Panc1 (cell line): ENCODE measurements at regions not wholly inside any gene's neighbourhood (a gene's known extent, or its start where the extent isn't known, plus 50 kb on each side); places are given as distances from the start of the nearest gene placed in this dataset.

Experiments used
- ATAC-seq: fragments of 200-7000 bp; cut with Tn5 transposase; 2 replicates; pipeline ENCODE4 v1.9.1; 2020; ENCODE audit warnings: mild to moderate bottlenecking, moderate library complexity
- BruUV-seq: library from RNA; stranded (reverse); fragments of 400-500 nt; replicated peaks from 2 replicates; lab custom pipeline; 2021; lab: Mats Ljungman, UMichigan
- CTCF ChIA-PET: fragments of 300-600 bp; sonication (Branson Sonifier 250); formaldehyde crosslinking; loops from one replicate; lab custom pipeline; 2022; ENCODE audit warnings: antibody characterized with exemption; lab: Charles Lee
- POLR2A ChIA-PET: fragments of 300-600 bp; sonication (Branson Sonifier 250); formaldehyde crosslinking; loops from one replicate; lab custom pipeline; 2022; ENCODE audit warnings: antibody characterized with exemption; lab: Charles Lee
- DNase-seq: peaks from one replicate; pipeline ENCODE4 v3.0.0-alpha.2; 2010; ENCODE audit warnings: low read depth, low spot score
- H3K27ac ChIP-seq: 2 replicates; pipeline ENCODE4 v1.5.1; 2011; ENCODE audit warnings: mild to moderate bottlenecking, low read length, inconsistent platforms
- H3K27me3 ChIP-seq: fragments of 200-500 bp; sonication (Bioruptor generic); 2 replicates; pipeline ENCODE4 v1.6.0; 2014; ENCODE audit warnings: low read length, inconsistent platforms; ENCODE audit not compliant: control insufficient read depth, insufficient read depth
- H3K36me3 ChIP-seq: fragments of 200-500 bp; sonication (Bioruptor generic); 2 replicates; pipeline ENCODE4 v1.5.1; 2014; ENCODE audit warnings: inconsistent platforms, mild to moderate bottlenecking, low read length, moderate library complexity; ENCODE audit not compliant: control insufficient read depth, insufficient read depth
- H3K4me1 ChIP-seq: 2 replicates; pipeline ENCODE4 v1.5.1; 2011; ENCODE audit warnings: inconsistent platforms, mild to moderate bottlenecking, low read length, moderate library complexity; ENCODE audit not compliant: control insufficient read depth, insufficient read depth
- H3K4me3 ChIP-seq, 2 experiments: 2 replicates each; pipeline ENCODE4 v1.5.1; 2011 to 2012; ENCODE audit warnings: low read depth in 2 of 2, low read length in 2 of 2, mild to moderate bottlenecking in 2 of 2, inconsistent platforms in 1 of 2, moderate library complexity in 1 of 2
- H3K9me3 ChIP-seq: fragments of 200-500 bp; sonication (Bioruptor generic); 2 replicates; pipeline ENCODE4 v1.5.1; 2014; ENCODE audit warnings: low read depth, mild to moderate bottlenecking, inconsistent platforms, low read length, moderate library complexity; ENCODE audit not compliant: control insufficient read depth, insufficient read depth
- POLR2AphosphoS5 ChIP-seq: IDR thresholded peaks from 2 replicates; pipeline ENCODE4 v1.6.1; 2012; ENCODE audit warnings: mild to moderate bottlenecking, low read depth, low read length, moderate library complexity
- REST ChIP-seq, 2 experiments: IDR thresholded peaks; 2 replicates each; pipeline ENCODE4 v1.6.1; 2011 to 2012; ENCODE audit warnings: low read depth in 2 of 2, control low read depth in 1 of 2, low read length in 1 of 2, mild to moderate bottlenecking in 1 of 2, moderate library complexity in 1 of 2; ENCODE audit not compliant: insufficient read depth in 1 of 2
- SIN3A ChIP-seq: IDR thresholded peaks from 2 replicates; pipeline ENCODE4 v1.6.1; 2012; ENCODE audit warnings: low read depth, mild to moderate bottlenecking, low read length, moderate library complexity, borderline replicate concordance; ENCODE audit not compliant: insufficient read depth
- TCF7L2 ChIP-seq: IDR thresholded peaks from 2 replicates; pipeline ENCODE4 v1.6.1; 2011; ENCODE audit warnings: mild to moderate bottlenecking, low read depth, low read length, inconsistent platforms
- in situ Hi-C: cut with HindIII; loops from 2 replicates; pipeline ENCODE4 v1.10.0; 2016; ENCODE audit warnings: low sequenced_read_pairs, low pct_unique_long_range_greater_than_20kb
- intact Hi-C: fragments of 100-400 bp; cut with micrococcal nuclease; formaldehyde crosslinking; loops from one replicate; pipeline ENCODE4 v1.10.0; 2022; ENCODE audit not compliant: unreplicated experiment
- TF ChIP-seq, protein P1 (sequence below): fragments of 450-650 bp; IDR thresholded peaks from 2 replicates; pipeline ENCODE4 v1.5.1; 2017; ENCODE audit warnings: mild to moderate bottlenecking

GRCh38 chr2:195392446-195393336 is 264.3 kb upstream of the SLC39A10 start:
- no peak for TF ChIP-seq SIN3A
- TF ChIP-seq REST (IDR thresholded peaks at IDR 0.05; ENCODE audit: insufficient read depth in 1 of 2, low read depth in 2 of 2, low read length in 1 of 2): no peak
- TF ChIP-seq, protein P1, sequence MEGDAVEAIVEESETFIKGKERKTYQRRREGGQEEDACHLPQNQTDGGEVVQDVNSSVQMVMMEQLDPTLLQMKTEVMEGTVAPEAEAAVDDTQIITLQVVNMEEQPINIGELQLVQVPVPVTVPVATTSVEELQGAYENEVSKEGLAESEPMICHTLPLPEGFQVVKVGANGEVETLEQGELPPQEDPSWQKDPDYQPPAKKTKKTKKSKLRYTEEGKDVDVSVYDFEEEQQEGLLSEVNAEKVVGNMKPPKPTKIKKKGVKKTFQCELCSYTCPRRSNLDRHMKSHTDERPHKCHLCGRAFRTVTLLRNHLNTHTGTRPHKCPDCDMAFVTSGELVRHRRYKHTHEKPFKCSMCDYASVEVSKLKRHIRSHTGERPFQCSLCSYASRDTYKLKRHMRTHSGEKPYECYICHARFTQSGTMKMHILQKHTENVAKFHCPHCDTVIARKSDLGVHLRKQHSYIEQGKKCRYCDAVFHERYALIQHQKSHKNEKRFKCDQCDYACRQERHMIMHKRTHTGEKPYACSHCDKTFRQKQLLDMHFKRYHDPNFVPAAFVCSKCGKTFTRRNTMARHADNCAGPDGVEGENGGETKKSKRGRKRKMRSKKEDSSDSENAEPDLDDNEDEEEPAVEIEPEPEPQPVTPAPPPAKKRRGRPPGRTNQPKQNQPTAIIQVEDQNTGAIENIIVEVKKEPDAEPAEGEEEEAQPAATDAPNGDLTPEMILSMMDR: no peak
- TF ChIP-seq POLR2AphosphoS5: no peak
- no peak for TF ChIP-seq TCF7L2
- intact Hi-C loops: no loop called here
- Histone ChIP-seq H3K36me3 (no peaks in the 10 kb centered on the region), H3K4me3 (no peak overlapping the region), H3K9me3 (no peaks in the 10 kb centered on the region), H3K27me3 (no peaks in the 10 kb centered on the region), H3K27ac (no peak overlapping the region), H3K4me1 (no peaks in the 10 kb centered on the region)
- POLR2A ChIA-PET: no interaction called here
- no peak for DNase-seq
- in situ Hi-C loops: no loop called here
- no peak for ATAC-seq
- no TSS peak for BruUV-seq
- CTCF ChIA-PET: no interaction called here

- Histone ChIP-seq H3K27ac (no peak overlapping the region), H3K27me3 (no peaks in the 10 kb centered on the region), H3K4me3 (no peak overlapping the region), H3K4me1 (no peaks in the 10 kb centered on the region), H3K36me3 (no peaks in the 10 kb centered on the region), H3K9me3 (no peaks in the 10 kb centered on the region)
- in situ Hi-C loops: no loop called here
- ChIA-PET CTCF (no interaction called here), POLR2A (no interaction called here)
- DNase-seq: no peak
- intact Hi-C loops: no loop called here
- ATAC-seq: no peak
- TF ChIP-seq, protein P1: no peak
- TF ChIP-seq SIN3A (no peak), REST (IDR thresholded peaks at IDR 0.05; ENCODE audit: insufficient read depth in 1 of 2, low read depth in 2 of 2, low read length in 1 of 2) (no peak)
- no TSS peak for BruUV-seq
These were observed 266.2 kb upstream of the SLC39A10 start for GRCh38 chr2:195390686-195391321.
